ENCODE measurements at regions not wholly inside any gene's neighbourhood (a gene's known extent, or its start where the extent isn't known, plus 50 kb on each side); places are given as distances from the start of the nearest gene placed in this dataset.

- H3K9me3 ChIP-seq (replicated peaks; ENCODE audit: control insufficient read depth, insufficient read depth, low read length): no peaks in the 10 kb centered on the region
- TF ChIP-seq, protein P1, sequence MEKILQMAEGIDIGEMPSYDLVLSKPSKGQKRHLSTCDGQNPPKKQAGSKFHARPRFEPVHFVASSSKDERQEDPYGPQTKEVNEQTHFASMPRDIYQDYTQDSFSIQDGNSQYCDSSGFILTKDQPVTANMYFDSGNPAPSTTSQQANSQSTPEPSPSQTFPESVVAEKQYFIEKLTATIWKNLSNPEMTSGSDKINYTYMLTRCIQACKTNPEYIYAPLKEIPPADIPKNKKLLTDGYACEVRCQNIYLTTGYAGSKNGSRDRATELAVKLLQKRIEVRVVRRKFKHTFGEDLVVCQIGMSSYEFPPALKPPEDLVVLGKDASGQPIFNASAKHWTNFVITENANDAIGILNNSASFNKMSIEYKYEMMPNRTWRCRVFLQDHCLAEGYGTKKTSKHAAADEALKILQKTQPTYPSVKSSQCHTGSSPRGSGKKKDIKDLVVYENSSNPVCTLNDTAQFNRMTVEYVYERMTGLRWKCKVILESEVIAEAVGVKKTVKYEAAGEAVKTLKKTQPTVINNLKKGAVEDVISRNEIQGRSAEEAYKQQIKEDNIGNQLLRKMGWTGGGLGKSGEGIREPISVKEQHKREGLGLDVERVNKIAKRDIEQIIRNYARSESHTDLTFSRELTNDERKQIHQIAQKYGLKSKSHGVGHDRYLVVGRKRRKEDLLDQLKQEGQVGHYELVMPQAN (conservative IDR thresholded peaks at IDR 0.05): no peak
- TF ChIP-seq, protein P2, sequence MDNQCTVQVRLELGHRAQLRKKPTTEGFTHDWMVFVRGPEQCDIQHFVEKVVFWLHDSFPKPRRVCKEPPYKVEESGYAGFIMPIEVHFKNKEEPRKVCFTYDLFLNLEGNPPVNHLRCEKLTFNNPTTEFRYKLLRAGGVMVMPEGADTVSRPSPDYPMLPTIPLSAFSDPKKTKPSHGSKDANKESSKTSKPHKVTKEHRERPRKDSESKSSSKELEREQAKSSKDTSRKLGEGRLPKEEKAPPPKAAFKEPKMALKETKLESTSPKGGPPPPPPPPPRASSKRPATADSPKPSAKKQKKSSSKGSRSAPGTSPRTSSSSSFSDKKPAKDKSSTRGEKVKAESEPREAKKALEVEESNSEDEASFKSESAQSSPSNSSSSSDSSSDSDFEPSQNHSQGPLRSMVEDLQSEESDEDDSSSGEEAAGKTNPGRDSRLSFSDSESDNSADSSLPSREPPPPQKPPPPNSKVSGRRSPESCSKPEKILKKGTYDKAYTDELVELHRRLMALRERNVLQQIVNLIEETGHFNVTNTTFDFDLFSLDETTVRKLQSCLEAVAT (IDR thresholded peaks at IDR 0.05): no peak
- no peak for TF ChIP-seq YBX1 (IDR thresholded peaks at IDR 0.05)
- TF ChIP-seq, protein P3, sequence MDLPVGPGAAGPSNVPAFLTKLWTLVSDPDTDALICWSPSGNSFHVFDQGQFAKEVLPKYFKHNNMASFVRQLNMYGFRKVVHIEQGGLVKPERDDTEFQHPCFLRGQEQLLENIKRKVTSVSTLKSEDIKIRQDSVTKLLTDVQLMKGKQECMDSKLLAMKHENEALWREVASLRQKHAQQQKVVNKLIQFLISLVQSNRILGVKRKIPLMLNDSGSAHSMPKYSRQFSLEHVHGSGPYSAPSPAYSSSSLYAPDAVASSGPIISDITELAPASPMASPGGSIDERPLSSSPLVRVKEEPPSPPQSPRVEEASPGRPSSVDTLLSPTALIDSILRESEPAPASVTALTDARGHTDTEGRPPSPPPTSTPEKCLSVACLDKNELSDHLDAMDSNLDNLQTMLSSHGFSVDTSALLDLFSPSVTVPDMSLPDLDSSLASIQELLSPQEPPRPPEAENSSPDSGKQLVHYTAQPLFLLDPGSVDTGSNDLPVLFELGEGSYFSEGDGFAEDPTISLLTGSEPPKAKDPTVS (IDR thresholded peaks at IDR 0.05; ENCODE audit: low read depth, low read length): no peak
- no peak for TF ChIP-seq HDAC2 (IDR thresholded peaks at IDR 0.05)
- CTCF ChIA-PET: no interaction called here
- RAD21 ChIA-PET (ENCODE audit: unreplicated experiment): no interaction called here
- intact Hi-C loops (cut with micrococcal nuclease; ENCODE audit: unreplicated experiment) (no loop called here), in situ Hi-C loops (cut with MboI) (no loop called here)
- no peak overlapping the region for H3K9ac ChIP-seq (ENCODE audit: control insufficient read depth, insufficient read depth, low read length)
- no TSS peak for BruUV-seq (replicated peaks)
- H2AFZ ChIP-seq (ENCODE audit: control insufficient read depth, low read depth, low read length): no peak overlapping the region
- H3K4me1 ChIP-seq (ENCODE audit: control insufficient read depth, insufficient read depth, low read length): no peaks in the 10 kb centered on the region
- POLR2A ChIA-PET: no interaction called here
- no peak overlapping the region for H3K4me3 ChIP-seq
- no peaks in the 10 kb centered on the region for H3K36me3 ChIP-seq (ENCODE audit: control insufficient read depth in 2 of 2, insufficient read depth in 2 of 2, low read length in 1 of 2)
- SMC1A ChIA-PET (ENCODE audit: uncharacterized antibody, unreplicated experiment): no interaction called here
- no peak overlapping the region for H3K4me2 ChIP-seq (ENCODE audit: control insufficient read depth, insufficient read depth)
- no peak for FAIRE-seq
- H3K79me2 ChIP-seq (ENCODE audit: control insufficient read depth, insufficient read depth, low read length): no peaks in the 10 kb centered on the region
- no peak for ATAC-seq
- no peaks in the 10 kb centered on the region for H3K27me3 ChIP-seq (replicated peaks in 1 of 2; ENCODE audit: control insufficient read depth in 2 of 2, insufficient read depth in 2 of 2, low read length in 1 of 2)
- no peak for DNase-seq (ENCODE audit: low read depth, low spot score)
- no peak overlapping the region for H3K27ac ChIP-seq (ENCODE audit: control insufficient read depth, insufficient read depth)
- H4K20me1 ChIP-seq (ENCODE audit: control insufficient read depth, insufficient read depth): no peaks in the 10 kb centered on the region
These were observed 76.8 kb downstream of the ATXN7L3B start for GRCh38 chr12:74614426-74614825.
